IgD-negative memory B cell (primary cell): ENCODE measurements at regions not wholly inside any gene's neighbourhood (a gene's known extent, or its start where the extent isn't known, plus 50 kb on each side); places are given as distances from the start of the nearest gene placed in this dataset.
A peak's percentile ranks its signal among the peaks of the same experiment; 100 is the strongest.

Experiments
- H3K27ac Mint-ChIP-seq, 3 donors: one replicate each; pipeline ENCODE4 v1.8.0; 2020 to 2022; ENCODE audit warnings: mild to moderate bottlenecking in 3 of 3, mixed read lengths in 3 of 3, moderate library complexity in 1 of 3
- H3K27me3 Mint-ChIP-seq: one replicate; pipeline ENCODE4 v1.8.0; 2021; ENCODE audit warnings: mixed read lengths
- H3K36me3 Mint-ChIP-seq: one replicate; pipeline ENCODE4 v1.8.0; 2020; ENCODE audit warnings: mild to moderate bottlenecking, mixed read lengths
- H3K4me1 Mint-ChIP-seq, 3 donors: one replicate each; pipeline ENCODE4 v1.8.0; 2020 to 2022; ENCODE audit warnings: mixed read lengths in 3 of 3, mild to moderate bottlenecking in 1 of 3
- H3K4me3 Mint-ChIP-seq, 4 donors: one replicate each; pipeline ENCODE4 v1.8.0; 2020 to 2022; ENCODE audit warnings: mild to moderate bottlenecking in 4 of 4, mixed read lengths in 4 of 4, moderate library complexity in 3 of 4
- H3K9me3 Mint-ChIP-seq, 3 donors: one replicate each; pipeline ENCODE4 v1.8.0; 2020 to 2021; ENCODE audit warnings: mixed read lengths in 3 of 3, mild to moderate bottlenecking in 1 of 3

- H3K4me3 Mint-ChIP-seq = no peak overlapping the region
- no peaks in the 10 kb centered on the region for H3K36me3 Mint-ChIP-seq
- peaks cover 0 to 1% (median 0%) of the 10 kb centered on the region in 3 donors for H3K4me1 Mint-ChIP-seq
- no peaks in the 10 kb centered on the region for H3K27me3 Mint-ChIP-seq
- peaks cover 2 to 18% (median 12%) of the 10 kb centered on the region in 3 donors for H3K9me3 Mint-ChIP-seq
- no peak overlapping the region for H3K27ac Mint-ChIP-seq
Measured at GRCh38 chr19:32017176-32017953, 328.0 kb upstream of the ZNF507 start.

- H3K4me1 Mint-ChIP-seq = peaks cover 0 to 1% (median 0%) of the 10 kb centered on the region in 3 donors
- peaks cover 2 to 18% (median 12%) of the 10 kb centered on the region in 3 donors for H3K9me3 Mint-ChIP-seq
Measured at GRCh38 chr19:32018014-32018413, 327.4 kb upstream of the ZNF507 start.

GRCh38 chr19:32020538-32020937 is 324.9 kb upstream of the ZNF507 start:
- H3K9me3 Mint-ChIP-seq = peaks cover 2 to 23% (median 13%) of the 10 kb centered on the region in 3 donors
- no peaks in the 10 kb centered on the region for H3K27me3 Mint-ChIP-seq
- no peak overlapping the region for H3K27ac Mint-ChIP-seq
- no peaks in the 10 kb centered on the region for H3K36me3 Mint-ChIP-seq
- H3K4me3 Mint-ChIP-seq = no peak overlapping the region
- H3K4me1 Mint-ChIP-seq = no peaks in the 10 kb centered on the region

More at GRCh38 chr19:32018014-32018413, 327.4 kb upstream of the ZNF507 start:
- H3K27me3 Mint-ChIP-seq = no peaks in the 10 kb centered on the region
- no peak overlapping the region for H3K27ac Mint-ChIP-seq
- no peak overlapping the region for H3K4me3 Mint-ChIP-seq
- no peaks in the 10 kb centered on the region for H3K36me3 Mint-ChIP-seq

GRCh38 chr19:32022044-32022640 is 323.3 kb upstream of the ZNF507 start:
- Mint-ChIP-seq H3K4me3 (no peak overlapping the region), H3K36me3 (no peaks in the 10 kb centered on the region), H3K27ac (no peak overlapping the region), H3K4me1 (no peaks in the 10 kb centered on the region), H3K27me3 (no peaks in the 10 kb centered on the region), H3K9me3 (peaks cover 10 to 27% (median 19%) of the 10 kb centered on the region in 3 donors)

GRCh38 chr19:32022731-32023563 is 322.5 kb upstream of the ZNF507 start:
- peak overlapping the region in 1 of 4 donors; percentile 33 for H3K4me3 Mint-ChIP-seq
- no peaks in the 10 kb centered on the region for H3K4me1 Mint-ChIP-seq
- H3K27ac Mint-ChIP-seq = no peak overlapping the region
- H3K9me3 Mint-ChIP-seq = peaks cover 12 to 28% (median 19%) of the 10 kb centered on the region in 3 donors
- H3K36me3 Mint-ChIP-seq = no peaks in the 10 kb centered on the region
- H3K27me3 Mint-ChIP-seq = no peaks in the 10 kb centered on the region

- Mint-ChIP-seq H3K4me1 (no peaks in the 10 kb centered on the region), H3K9me3 (peaks cover 12 to 28% (median 19%) of the 10 kb centered on the region in 3 donors), H3K36me3 (no peaks in the 10 kb centered on the region), H3K4me3 (no peak overlapping the region), H3K27ac (no peak overlapping the region), H3K27me3 (no peaks in the 10 kb centered on the region)
Measured at GRCh38 chr19:32023564-32023832, 321.9 kb upstream of the ZNF507 start.

- Mint-ChIP-seq H3K27me3 (no peaks in the 10 kb centered on the region), H3K9me3 (peaks cover 13 to 20% (median 15%) of the 10 kb centered on the region in 3 donors), H3K27ac (no peak overlapping the region), H3K4me1 (no peaks in the 10 kb centered on the region), H3K4me3 (no peak overlapping the region), H3K36me3 (no peaks in the 10 kb centered on the region)
Measured at GRCh38 chr19:32029235-32029634, 316.2 kb upstream of the ZNF507 start.

- Mint-ChIP-seq H3K27ac (no peak overlapping the region), H3K4me3 (no peak overlapping the region), H3K9me3 (peaks cover 0 to 2% (median 2%) of the 10 kb centered on the region in 3 donors), H3K27me3 (no peaks in the 10 kb centered on the region), H3K36me3 (peaks cover 2% of the 10 kb centered on the region), H3K4me1 (no peaks in the 10 kb centered on the region)
Measured at GRCh38 chr19:32032561-32032960, 312.8 kb upstream of the ZNF507 start.

GRCh38 chr19:32035626-32036025 is 309.8 kb upstream of the ZNF507 start:
- H3K4me1 Mint-ChIP-seq = no peaks in the 10 kb centered on the region
- H3K36me3 Mint-ChIP-seq = peaks cover 2% of the 10 kb centered on the region
- no peak overlapping the region for H3K27ac Mint-ChIP-seq
- peaks cover 4% of the 10 kb centered on the region in 3 donors for H3K9me3 Mint-ChIP-seq
- no peak overlapping the region for H3K4me3 Mint-ChIP-seq
- H3K27me3 Mint-ChIP-seq = no peaks in the 10 kb centered on the region

- H3K36me3 Mint-ChIP-seq = peaks cover 2% of the 10 kb centered on the region
Measured at GRCh38 chr19:32038021-32038920, 307.1 kb upstream of the ZNF507 start.

GRCh38 chr19:32038961-32039360 is 306.4 kb upstream of the ZNF507 start:
- H3K27me3 Mint-ChIP-seq = no peaks in the 10 kb centered on the region
- H3K9me3 Mint-ChIP-seq = peaks cover 2 to 4% (median 3%) of the 10 kb centered on the region in 3 donors
- peaks cover 2% of the 10 kb centered on the region for H3K36me3 Mint-ChIP-seq
- no peak overlapping the region for H3K4me3 Mint-ChIP-seq
- no peak overlapping the region for H3K27ac Mint-ChIP-seq
- no peaks in the 10 kb centered on the region for H3K4me1 Mint-ChIP-seq

More at GRCh38 chr19:32038021-32038920, 307.1 kb upstream of the ZNF507 start:
- Mint-ChIP-seq H3K9me3 (peaks cover 3 to 4% (median 4%) of the 10 kb centered on the region in 3 donors), H3K4me1 (no peaks in the 10 kb centered on the region), H3K27me3 (no peaks in the 10 kb centered on the region), H3K27ac (no peak overlapping the region), H3K4me3 (no peak overlapping the region)

GRCh38 chr19:32039440-32039839 is 306.0 kb upstream of the ZNF507 start:
- no peak overlapping the region for H3K27ac Mint-ChIP-seq
- H3K27me3 Mint-ChIP-seq = no peaks in the 10 kb centered on the region
- H3K4me1 Mint-ChIP-seq = no peaks in the 10 kb centered on the region
- H3K36me3 Mint-ChIP-seq = peaks cover 2% of the 10 kb centered on the region
- H3K4me3 Mint-ChIP-seq = no peak overlapping the region
- H3K9me3 Mint-ChIP-seq = peaks cover 2 to 4% (median 3%) of the 10 kb centered on the region in 3 donors

GRCh38 chr19:32040236-32040635 is 305.2 kb upstream of the ZNF507 start:
- Mint-ChIP-seq H3K4me1 (no peaks in the 10 kb centered on the region), H3K4me3 (no peak overlapping the region), H3K36me3 (peaks cover 2% of the 10 kb centered on the region), H3K9me3 (peaks cover 2 to 4% (median 3%) of the 10 kb centered on the region in 3 donors), H3K27ac (no peak overlapping the region), H3K27me3 (no peaks in the 10 kb centered on the region)

GRCh38 chr19:32041681-32042292 is 303.6 kb upstream of the ZNF507 start:
- H3K27ac Mint-ChIP-seq = no peak overlapping the region
- peak overlapping the region in 1 of 4 donors; percentile 32 for H3K4me3 Mint-ChIP-seq
- no peaks in the 10 kb centered on the region for H3K4me1 Mint-ChIP-seq
- no peaks in the 10 kb centered on the region for H3K27me3 Mint-ChIP-seq
- peaks cover 2% of the 10 kb centered on the region for H3K36me3 Mint-ChIP-seq
- peaks cover 3 to 5% (median 4%) of the 10 kb centered on the region in 3 donors for H3K9me3 Mint-ChIP-seq
